ENCODE measurements at regions not wholly inside any gene's neighbourhood (a gene's known extent, or its start where the extent isn't known, plus 50 kb on each side); places are given as distances from the start of the nearest gene placed in this dataset.
A peak's percentile ranks its signal among the peaks of the same experiment; 100 is the strongest.
"Not testable (repeated sequence)": the region's sequence is repeated elsewhere in the genome, so short reads cannot be mapped to it uniquely, and the experiment has no call there.

DNA sequence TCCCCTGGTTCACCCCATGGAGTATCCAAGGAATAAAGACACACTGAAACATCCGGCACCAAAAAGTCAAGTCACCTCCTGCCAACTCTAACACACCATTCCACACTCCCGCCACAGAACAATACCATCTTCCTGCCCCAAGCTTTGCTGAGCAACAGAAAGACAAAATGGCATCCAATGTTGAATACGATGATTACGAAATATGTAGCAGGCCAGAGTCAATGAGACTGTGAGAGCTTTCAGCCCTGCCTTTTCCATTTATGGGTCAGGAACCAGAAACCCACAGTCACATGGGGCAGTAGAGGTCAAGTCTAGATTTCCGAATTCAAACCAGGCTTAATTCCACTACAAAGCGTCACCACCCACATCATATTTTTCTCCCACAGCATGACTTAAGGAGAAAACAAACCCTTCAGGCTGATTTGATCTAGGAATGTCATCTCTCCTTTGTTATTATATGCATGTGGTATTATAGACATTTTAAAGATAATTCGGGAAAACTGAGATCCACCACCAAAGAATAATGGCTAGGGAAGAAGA, 249.8 kb downstream of the SETD4 start:
- no peaks in the 10 kb centered on the region for H3K9me3 ChIP-seq (replicated peaks; ENCODE audit: insufficient read depth, low read length)
- no peaks in the 10 kb centered on the region for H3K4me1 ChIP-seq (ENCODE audit: low read length)
- H2AFZ ChIP-seq (ENCODE audit: low read length): no peak overlapping the region
- no peak overlapping the region for H3K9ac ChIP-seq (ENCODE audit: low read length)
- no peaks in the 10 kb centered on the region for H3K27me3 ChIP-seq (replicated peaks; ENCODE audit: insufficient read depth, low read length)
- no peak for DNase-seq
- no peak overlapping the region for H3K4me3 ChIP-seq (ENCODE audit: low read length)
- H3K9me2 ChIP-seq (replicated peaks; ENCODE audit: insufficient read depth, low read length): no peaks in the 10 kb centered on the region
- H3K4me2 ChIP-seq (ENCODE audit: low read depth, low read length): no peak overlapping the region
- no peaks in the 10 kb centered on the region for H4K20me1 ChIP-seq (ENCODE audit: insufficient read depth, low read length)
- TF ChIP-seq EZH2phosphoT487 (IDR thresholded peaks at IDR 0.05; ENCODE audit: low read length) (no peak), EZH2 (optimal IDR thresholded peaks at IDR 0.05; ENCODE audit: low read depth, low read length) (no peak), CTCF (IDR thresholded peaks at IDR 0.05; ENCODE audit: low read length) (no peak)
- H3K36me3 ChIP-seq (replicated peaks; ENCODE audit: insufficient read depth, low read length): no peaks in the 10 kb centered on the region
- no peaks in the 10 kb centered on the region for H3F3A ChIP-seq (ENCODE audit: insufficient read depth, low read length)
- H3K27ac ChIP-seq (ENCODE audit: low read length): no peak overlapping the region
- no peaks in the 10 kb centered on the region for H3K79me2 ChIP-seq (ENCODE audit: low read length)

DNA sequence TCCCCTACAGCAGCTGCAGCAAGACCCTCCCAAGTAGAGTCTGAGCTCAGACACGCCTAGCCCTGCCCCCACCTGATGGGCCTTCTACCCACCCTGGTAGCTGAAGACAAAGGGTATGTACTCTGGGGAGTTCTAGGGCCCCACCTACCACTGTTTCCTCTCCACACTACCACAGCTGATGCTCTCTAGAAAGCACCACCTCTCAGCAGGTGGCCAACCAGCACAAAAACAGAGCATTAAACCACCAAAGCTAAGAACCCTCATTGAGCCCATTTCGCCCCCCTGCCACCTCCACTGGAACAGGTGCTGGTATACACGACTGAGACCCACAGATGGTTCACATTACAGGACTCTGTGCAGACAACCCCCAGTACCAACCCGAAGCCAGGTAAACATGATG, 258.9 kb downstream of the SETD4 start:
- no peaks in the 10 kb centered on the region for H3K4me1 ChIP-seq (ENCODE audit: low read length)
- H4K20me1 ChIP-seq (ENCODE audit: insufficient read depth, low read length): no peaks in the 10 kb centered on the region
- H2AFZ ChIP-seq (ENCODE audit: low read length): no peak overlapping the region
- peak; percentile 87 for DNase-seq
- H3K27me3 ChIP-seq (replicated peaks; ENCODE audit: insufficient read depth, low read length): no peaks in the 10 kb centered on the region
- no peaks in the 10 kb centered on the region for H3F3A ChIP-seq (ENCODE audit: insufficient read depth, low read length)
- no peak overlapping the region for H3K27ac ChIP-seq (ENCODE audit: low read length)
- no peaks in the 10 kb centered on the region for H3K9me3 ChIP-seq (replicated peaks; ENCODE audit: insufficient read depth, low read length)
- no peaks in the 10 kb centered on the region for H3K36me3 ChIP-seq (replicated peaks; ENCODE audit: insufficient read depth, low read length)
- no peaks in the 10 kb centered on the region for H3K9me2 ChIP-seq (replicated peaks; ENCODE audit: insufficient read depth, low read length)
- TF ChIP-seq EZH2phosphoT487 (IDR thresholded peaks at IDR 0.05; ENCODE audit: low read length): no peak
- no peak for TF ChIP-seq EZH2 (optimal IDR thresholded peaks at IDR 0.05; ENCODE audit: low read depth, low read length)
- no peak for TF ChIP-seq CTCF (IDR thresholded peaks at IDR 0.05; ENCODE audit: low read length)
- no peak overlapping the region for H3K4me3 ChIP-seq (ENCODE audit: low read length)
- H3K9ac ChIP-seq (ENCODE audit: low read length): no peak overlapping the region
- H3K79me2 ChIP-seq (ENCODE audit: low read length): no peaks in the 10 kb centered on the region
- no peak overlapping the region for H3K4me2 ChIP-seq (ENCODE audit: low read depth, low read length)

- not testable (repeated sequence) for H3K27ac ChIP-seq (ENCODE audit: low read length); H3K4me2 ChIP-seq (ENCODE audit: low read depth, low read length); H3K36me3 ChIP-seq (replicated peaks; ENCODE audit: insufficient read depth, low read length); H3K4me3 ChIP-seq (ENCODE audit: low read length); H2AFZ ChIP-seq (ENCODE audit: low read length); H3K79me2 ChIP-seq (ENCODE audit: low read length); H3K9me3 ChIP-seq (replicated peaks; ENCODE audit: insufficient read depth, low read length); DNase-seq; H3K9me2 ChIP-seq (replicated peaks; ENCODE audit: insufficient read depth, low read length); H4K20me1 ChIP-seq (ENCODE audit: insufficient read depth, low read length); H3F3A ChIP-seq (ENCODE audit: insufficient read depth, low read length); H3K4me1 ChIP-seq (ENCODE audit: low read length); H3K27me3 ChIP-seq (replicated peaks; ENCODE audit: insufficient read depth, low read length); H3K9ac ChIP-seq (ENCODE audit: low read length)
These were observed 259.4 kb downstream of the SETD4 start for GRCh38 chr21:35800796-35801385.

GRCh38 chr21:35796844-35797243, 263.5 kb downstream of the SETD4 start:
- Histone ChIP-seq H3K27me3 (replicated peaks; ENCODE audit: insufficient read depth, low read length) (no peaks in the 10 kb centered on the region), H3K4me3 (ENCODE audit: low read length) (no peak overlapping the region), H3K79me2 (ENCODE audit: low read length) (no peaks in the 10 kb centered on the region), H3K9me3 (replicated peaks; ENCODE audit: insufficient read depth, low read length) (no peaks in the 10 kb centered on the region), H3K9ac (ENCODE audit: low read length) (no peak overlapping the region), H3K9me2 (replicated peaks; ENCODE audit: insufficient read depth, low read length) (no peaks in the 10 kb centered on the region), H3K36me3 (replicated peaks; ENCODE audit: insufficient read depth, low read length) (no peaks in the 10 kb centered on the region), H3K4me2 (ENCODE audit: low read depth, low read length) (no peak overlapping the region), H3K4me1 (ENCODE audit: low read length) (no peaks in the 10 kb centered on the region), H3K27ac (ENCODE audit: low read length) (no peak overlapping the region), H4K20me1 (ENCODE audit: insufficient read depth, low read length) (no peaks in the 10 kb centered on the region), H3F3A (ENCODE audit: insufficient read depth, low read length) (no peaks in the 10 kb centered on the region), H2AFZ (ENCODE audit: low read length) (no peak overlapping the region)
- no peak for DNase-seq
- TF ChIP-seq EZH2 (optimal IDR thresholded peaks at IDR 0.05; ENCODE audit: low read depth, low read length): no peak

DNA sequence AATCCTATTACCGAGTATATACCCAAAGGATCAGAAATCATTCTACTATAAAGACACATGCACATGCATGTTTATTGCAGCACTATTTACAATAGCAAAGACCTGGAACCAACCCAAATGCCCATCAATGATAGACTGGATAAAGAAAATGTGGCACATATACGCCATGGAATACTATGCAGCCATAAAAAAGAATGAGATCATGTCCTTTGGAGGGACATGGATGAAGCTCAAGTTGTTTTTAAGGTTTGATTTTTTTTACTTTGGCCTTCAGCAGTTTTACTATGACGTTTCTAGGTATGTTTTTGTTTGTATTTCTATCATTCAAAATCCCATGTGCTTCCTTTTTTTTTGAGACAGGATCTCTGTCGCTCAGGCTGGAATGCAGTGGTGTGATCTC, 265.8 kb downstream of the SETD4 start:
- not testable (repeated sequence) for DNase-seq; H3K4me2 ChIP-seq (ENCODE audit: low read depth, low read length); H3K9me3 ChIP-seq (replicated peaks; ENCODE audit: insufficient read depth, low read length); H3K27me3 ChIP-seq (replicated peaks; ENCODE audit: insufficient read depth, low read length); H3K4me3 ChIP-seq (ENCODE audit: low read length); H3K9me2 ChIP-seq (replicated peaks; ENCODE audit: insufficient read depth, low read length); H3K79me2 ChIP-seq (ENCODE audit: low read length); H4K20me1 ChIP-seq (ENCODE audit: insufficient read depth, low read length); H3K9ac ChIP-seq (ENCODE audit: low read length); H3K36me3 ChIP-seq (replicated peaks; ENCODE audit: insufficient read depth, low read length); H2AFZ ChIP-seq (ENCODE audit: low read length); H3K4me1 ChIP-seq (ENCODE audit: low read length); H3F3A ChIP-seq (ENCODE audit: insufficient read depth, low read length); H3K27ac ChIP-seq (ENCODE audit: low read length)
